Loucy (cell line): ENCODE measurements at regions not wholly inside any gene's neighbourhood (a gene's known extent, or its start where the extent isn't known, plus 50 kb on each side); places are given as distances from the start of the nearest gene placed in this dataset.

Experiments used
- EZH2phosphoT487 ChIP-seq: fragments of 200-600 bp; IDR thresholded peaks from 2 replicates; pipeline ENCODE4 v1.6.1; 2018; ENCODE audit warnings: antibody characterized with exemption, mild to moderate bottlenecking, moderate library complexity, borderline replicate concordance
- TF ChIP-seq, protein P1 (sequence below): fragments of 200-600 bp; sonication (generic); conservative IDR thresholded peaks from 2 replicates; pipeline ENCODE4 v1.5.1; 2014; ENCODE audit warnings: mild to moderate bottlenecking, antibody characterized with exemption, low read length

GRCh38 chr13:80265348-80265747 lies 75.6 kb downstream of the SPRY2 start:
- TF ChIP-seq, protein P1, sequence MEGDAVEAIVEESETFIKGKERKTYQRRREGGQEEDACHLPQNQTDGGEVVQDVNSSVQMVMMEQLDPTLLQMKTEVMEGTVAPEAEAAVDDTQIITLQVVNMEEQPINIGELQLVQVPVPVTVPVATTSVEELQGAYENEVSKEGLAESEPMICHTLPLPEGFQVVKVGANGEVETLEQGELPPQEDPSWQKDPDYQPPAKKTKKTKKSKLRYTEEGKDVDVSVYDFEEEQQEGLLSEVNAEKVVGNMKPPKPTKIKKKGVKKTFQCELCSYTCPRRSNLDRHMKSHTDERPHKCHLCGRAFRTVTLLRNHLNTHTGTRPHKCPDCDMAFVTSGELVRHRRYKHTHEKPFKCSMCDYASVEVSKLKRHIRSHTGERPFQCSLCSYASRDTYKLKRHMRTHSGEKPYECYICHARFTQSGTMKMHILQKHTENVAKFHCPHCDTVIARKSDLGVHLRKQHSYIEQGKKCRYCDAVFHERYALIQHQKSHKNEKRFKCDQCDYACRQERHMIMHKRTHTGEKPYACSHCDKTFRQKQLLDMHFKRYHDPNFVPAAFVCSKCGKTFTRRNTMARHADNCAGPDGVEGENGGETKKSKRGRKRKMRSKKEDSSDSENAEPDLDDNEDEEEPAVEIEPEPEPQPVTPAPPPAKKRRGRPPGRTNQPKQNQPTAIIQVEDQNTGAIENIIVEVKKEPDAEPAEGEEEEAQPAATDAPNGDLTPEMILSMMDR = no peak
- TF ChIP-seq EZH2phosphoT487 = no peak
